ENCODE measurements at regions not wholly inside any gene's neighbourhood (a gene's known extent, or its start where the extent isn't known, plus 50 kb on each side); places are given as distances from the start of the nearest gene placed in this dataset.
A peak's percentile ranks its signal among the peaks of the same experiment; 100 is the strongest.
"Not testable (repeated sequence)": the region's sequence is repeated elsewhere in the genome, so short reads cannot be mapped to it uniquely, and the experiment has no call there.

DNA sequence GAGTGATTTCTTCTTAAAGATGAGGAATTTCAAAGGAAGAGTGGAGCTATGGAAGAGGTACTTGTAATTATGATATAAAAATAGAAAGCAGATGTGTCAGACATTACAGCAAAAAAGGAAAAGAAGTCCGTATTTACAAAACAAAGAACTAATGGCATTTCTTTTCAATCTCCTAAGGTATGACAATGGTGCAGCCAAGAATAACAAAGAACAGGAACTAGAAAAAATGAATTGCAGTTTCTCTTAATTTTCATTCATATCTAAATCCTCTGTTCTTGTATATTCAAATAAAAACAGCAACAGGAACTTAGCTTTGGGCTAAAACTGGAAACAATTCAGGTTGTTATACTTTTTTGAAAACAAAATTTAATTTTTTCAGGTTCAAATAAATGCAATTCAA lies 105.1 kb downstream of the SPRY1 start:
- no peak for DNase-seq

DNA sequence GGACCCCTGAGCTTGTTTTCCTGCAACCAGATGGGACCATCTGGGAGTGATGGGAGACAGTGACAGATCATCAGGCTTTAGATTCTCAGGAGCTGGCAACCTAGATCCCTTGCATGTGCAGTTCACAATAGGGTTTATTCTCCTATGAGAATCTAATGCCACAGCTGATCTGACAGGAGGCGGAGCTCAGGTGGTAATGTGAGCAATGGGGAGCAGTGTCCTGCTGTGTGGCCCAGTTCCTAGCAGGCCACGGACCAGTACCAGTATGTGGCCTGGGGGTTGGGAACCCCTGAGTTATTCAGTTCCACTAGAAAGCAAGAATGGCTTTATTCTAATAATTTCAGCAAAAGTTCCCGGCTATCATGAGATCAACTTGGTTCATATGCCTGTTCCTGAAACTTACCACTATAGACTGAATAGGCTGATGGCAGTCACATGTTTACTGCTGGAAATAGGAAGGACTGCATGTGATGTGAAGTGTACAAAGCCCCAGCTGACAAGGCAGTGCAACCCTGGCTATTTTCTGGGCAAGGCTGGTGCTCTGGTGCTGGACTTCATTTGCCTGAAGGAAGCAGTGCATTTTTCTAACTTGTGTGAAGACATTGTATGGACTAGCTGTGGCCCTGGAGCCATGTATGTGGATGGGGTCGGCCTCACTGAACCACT lies 107.2 kb downstream of the SPRY1 start:
- DNase-seq: no peak

DNA sequence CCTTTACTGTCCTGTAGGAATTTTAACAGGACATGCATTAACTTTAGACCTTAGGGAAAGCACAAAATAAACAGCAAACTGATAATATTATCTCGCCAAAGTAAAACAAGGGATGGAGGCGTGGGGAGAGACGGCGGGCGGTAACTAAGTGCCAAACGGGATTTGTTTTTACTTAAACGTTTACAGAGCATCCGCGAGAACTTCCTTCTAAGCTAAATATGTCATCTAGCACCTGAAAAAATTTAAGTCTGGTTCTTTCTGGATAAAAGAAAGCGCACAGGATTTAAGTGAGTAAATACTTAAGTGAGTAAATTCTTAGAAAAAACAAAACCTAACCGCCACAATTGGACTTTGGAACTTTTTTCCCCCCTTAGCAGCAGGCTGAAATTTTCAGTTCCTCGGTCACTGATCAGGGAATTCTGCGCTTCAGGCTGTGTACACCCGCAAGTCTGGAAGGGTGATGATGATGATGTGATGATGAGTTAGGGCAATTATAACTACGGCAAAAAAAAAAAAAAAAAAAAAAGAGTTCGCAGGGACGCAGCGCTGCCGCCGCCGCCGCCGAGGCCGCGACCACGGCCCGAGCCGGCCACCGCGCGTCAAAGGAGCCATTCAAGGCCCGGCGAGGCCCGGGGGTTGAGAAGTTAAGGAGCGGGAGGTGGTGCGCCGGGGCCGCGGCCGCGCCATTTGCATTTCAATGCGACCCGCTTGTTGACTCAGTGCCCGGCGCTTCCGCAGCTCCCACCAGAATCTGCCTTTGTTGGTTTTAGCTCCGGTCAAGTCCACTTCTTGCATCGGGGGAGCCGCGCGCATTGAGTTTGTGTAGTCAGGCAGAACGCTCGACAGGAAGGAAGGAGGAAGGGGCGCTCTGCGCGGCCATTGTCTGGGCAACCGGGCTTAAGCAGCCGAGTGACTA lies 108.8 kb downstream of the SPRY1 start:
- DNase-seq: peak in 1 of 2 experiments; percentile 59

DNA sequence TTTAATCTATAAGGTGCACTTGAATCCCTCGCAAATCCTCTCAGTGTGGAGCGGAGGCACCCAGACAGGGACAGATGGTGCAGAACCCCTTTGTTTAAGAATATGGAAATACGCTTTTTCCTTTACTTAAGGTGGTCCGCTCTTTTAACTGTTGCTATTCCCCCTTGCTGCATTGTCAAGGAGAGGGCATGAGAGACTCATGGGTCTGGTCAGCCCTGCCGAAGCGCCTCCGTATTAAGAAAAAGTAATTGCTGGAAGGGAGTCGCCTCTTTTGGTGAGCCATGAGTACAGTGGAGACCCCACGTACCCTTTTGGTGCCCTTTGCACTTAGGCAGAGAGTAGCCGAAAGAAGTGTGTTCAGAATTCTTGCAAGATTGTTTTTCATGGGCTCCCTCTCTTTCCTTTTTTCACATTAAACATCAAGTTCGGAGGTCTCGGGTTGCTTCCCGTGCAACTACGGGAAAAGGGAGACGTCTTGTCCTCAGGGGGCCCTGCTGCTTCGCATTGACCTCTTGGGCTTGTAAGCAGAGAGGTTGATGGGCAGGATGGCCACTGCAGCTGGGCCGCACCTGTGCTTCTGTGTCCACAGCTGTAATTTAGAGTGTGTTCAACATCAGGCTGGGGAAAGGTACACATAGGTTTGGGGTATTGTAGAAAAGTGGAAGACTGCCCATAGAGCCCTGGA lies 109.6 kb downstream of the SPRY1 start:
- peak in 1 of 2 experiments; percentile 61 for DNase-seq

DNA sequence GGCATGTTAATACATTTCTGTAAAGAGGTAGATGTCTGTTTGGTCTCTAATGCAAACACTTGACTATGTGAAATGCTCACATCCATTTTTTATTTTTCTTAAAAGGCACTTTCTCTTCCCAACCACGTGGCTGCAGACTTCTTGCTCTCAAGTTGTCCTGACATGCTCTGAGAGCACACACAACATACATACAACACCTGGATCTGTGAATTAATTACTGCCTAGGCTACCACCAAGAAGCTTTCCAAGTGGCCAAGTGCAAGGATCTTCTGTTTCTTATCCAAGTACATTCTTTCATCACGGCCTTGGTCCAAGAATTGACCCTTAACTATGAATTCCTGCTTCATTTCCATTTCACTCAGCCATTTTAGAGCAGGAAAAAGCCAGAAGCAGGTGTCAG lies 110.8 kb downstream of the SPRY1 start:
- DNase-seq: no peak

DNA sequence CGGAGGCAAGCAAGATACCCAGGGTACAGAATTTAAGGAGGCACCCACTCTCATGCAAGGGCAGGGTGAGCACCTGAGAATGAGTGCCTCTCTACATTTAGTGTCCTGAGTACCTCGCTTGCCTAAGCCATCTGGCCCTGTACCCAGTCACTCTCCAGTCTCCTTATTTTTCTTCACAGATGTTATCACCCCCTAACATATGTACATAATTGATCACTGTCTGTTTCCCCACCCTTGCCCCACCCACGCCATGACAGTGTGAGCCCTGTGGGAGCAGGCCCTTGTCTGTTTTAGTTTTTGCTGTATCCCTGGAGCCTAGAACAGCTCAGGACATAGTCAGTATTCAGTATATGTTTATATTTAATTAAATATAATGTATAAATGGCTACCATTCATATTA lies 113.6 kb downstream of the SPRY1 start:
- peak; percentile 34 to 78 for DNase-seq

DNA sequence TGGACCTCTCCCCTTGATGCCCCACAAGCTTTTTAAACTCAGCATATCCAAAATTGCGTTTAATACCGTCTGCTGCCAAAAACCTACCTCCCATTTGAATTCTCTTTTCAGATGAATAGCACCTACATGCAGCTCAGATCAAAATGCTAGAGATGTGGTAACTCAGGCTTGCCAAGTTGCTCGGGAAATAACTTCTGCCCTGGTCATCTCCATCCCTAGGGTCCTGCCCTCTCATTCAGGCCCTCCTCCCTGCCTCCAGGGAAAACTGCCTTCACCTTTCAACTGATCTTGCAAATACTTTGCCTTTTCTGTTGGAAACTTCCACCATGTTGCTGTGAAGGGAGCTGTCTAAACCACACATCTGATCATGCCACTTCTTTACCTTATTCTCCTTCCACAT lies 114.1 kb downstream of the SPRY1 start:
- DNase-seq: no peak

DNA sequence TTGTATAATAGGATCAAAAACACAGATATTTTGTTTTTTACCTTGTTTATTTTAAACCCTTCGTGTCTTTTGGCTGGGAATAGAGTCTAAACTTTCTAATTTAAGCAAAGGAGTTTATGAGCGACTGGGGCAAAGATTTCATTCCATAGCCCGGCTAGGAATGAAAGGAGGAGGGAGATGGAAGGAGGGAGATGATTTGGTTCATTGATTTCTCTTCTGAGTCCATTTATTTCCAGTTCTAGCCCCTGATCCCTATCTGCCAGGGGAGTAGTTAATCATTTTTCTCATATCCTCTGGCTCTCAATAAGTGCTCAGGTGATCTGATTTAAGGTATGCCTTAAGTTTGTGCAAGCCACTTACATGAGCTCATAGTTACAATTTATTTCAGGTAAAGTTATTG lies 120.0 kb downstream of the SPRY1 start:
- DNase-seq: no peak

DNA sequence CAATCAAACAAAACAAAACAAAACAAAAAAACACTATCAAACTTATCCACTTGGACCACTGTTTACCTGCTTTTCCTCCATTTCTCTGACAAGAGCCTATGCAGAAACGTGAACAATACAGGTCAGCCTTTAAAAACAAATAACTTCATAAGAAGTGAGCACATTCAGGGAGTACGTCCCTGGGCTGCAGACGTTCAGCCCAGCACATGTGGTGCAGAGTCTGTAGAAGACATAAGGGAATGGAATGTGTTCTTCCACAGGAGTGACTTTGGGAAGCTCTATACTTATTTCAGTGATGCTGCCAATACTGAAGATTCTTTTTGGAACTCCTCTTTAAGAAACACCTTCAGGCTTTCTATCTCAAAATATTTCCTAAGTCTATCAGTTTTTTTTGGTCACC lies 120.6 kb downstream of the SPRY1 start:
- no peak for DNase-seq

DNA sequence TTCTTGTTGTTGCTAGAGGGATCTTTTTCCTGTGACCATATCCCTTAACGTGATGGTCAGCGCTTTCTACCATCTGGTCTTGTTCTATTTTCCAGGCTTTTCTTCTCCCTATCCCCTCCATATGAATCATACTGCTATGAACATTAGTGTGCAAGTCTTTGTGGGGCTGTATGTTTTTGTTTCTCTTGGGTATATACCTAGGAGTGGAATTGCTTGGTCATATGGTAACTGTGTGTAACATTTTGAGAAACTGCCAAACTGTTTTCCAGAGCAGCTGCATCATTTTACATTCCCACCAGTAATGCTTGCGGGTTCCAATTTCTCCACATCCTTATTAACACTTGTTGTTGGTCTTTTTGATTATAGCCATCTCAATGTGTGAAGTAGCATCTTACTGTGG lies 121.4 kb downstream of the SPRY1 start:
- no peak for DNase-seq

DNA sequence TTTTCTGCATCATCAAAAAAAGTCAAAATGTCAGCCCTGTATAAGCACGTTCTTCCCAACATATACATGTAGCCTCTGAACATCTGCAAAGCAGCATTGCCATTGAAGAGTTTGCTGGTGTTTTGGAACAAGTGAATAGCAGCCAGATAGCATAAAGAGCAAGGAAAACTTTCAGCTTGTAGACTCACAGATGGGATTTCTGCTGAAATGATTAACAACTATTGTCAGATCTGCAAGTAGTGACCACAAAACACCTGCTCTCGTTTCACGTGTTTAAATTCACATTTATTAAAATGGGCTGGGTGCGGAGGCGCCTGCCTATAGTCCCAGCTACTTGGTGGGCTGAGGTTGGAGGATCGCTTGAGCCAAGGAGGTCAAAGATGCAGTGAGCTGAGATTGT lies 123.7 kb downstream of the SPRY1 start:
- no peak for DNase-seq

DNA sequence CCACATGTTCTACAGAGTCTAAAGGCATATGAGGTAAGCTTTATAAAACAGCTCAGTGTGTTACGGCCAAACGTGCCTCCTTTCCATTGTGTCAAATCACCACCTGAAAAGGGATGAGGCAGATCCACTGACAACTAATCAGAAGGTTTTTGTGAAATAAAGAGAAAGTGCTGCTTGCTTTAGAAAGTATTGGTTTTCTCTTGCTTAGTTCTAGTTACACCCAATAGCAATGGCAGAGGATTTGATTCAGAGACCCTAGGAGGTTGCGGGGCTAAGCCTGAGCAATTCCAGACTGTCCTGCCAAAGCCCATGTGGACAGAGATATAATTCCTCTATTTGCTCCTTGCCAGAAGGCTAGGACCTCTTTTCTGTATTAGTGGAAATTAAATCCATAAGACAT lies 125.5 kb downstream of the SPRY1 start:
- no peak for DNase-seq

DNA sequence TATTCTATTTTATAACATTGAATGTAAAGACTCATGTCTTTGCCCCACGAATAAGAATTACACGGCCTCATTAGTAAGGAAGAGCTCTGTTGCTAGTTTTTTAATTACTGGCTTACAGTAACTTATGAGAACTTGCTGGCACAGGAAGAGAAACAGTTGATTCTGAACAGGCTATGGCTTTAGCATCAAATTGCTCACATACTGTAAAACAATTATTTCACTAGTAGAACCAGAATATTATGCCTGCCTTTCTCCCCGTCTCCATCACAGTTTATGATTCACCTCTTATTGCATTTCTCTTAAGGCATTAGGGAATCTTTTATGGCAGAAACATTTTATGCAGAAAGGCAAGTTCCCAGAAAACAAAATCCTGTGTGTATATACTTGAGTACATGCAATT lies 126.1 kb downstream of the SPRY1 start:
- DNase-seq: no peak

DNA sequence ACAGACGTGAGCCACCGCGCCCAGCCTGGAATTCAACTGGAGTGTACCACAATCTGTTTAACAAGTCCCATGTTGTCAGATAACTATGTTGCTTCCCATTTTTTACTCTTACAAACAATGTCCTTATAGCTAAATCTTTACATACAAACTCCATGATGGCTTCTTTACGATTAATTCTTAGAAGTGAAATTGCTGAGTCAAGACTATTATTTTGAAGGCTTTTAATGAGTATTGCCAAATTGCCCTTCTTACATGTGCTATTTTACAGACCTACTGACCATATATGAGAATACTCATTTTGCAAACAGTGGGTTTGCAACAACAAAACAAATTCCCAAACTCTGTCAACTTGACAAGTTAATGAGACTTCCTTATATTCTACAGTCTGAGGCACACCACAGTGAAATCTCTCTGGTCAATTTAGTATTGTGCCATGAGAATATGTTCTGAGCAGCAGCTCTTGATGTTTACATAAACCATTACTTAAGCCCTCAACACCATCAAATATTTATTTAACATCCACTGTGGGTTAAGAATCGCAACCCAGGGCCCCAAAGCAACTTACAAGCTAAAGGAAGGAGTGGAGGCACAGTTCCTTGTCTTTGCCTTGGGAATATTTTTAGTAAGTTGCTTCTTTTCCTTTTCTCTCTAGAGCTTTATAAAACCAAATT lies 128.5 kb downstream of the SPRY1 start:
- no peak for DNase-seq

DNA sequence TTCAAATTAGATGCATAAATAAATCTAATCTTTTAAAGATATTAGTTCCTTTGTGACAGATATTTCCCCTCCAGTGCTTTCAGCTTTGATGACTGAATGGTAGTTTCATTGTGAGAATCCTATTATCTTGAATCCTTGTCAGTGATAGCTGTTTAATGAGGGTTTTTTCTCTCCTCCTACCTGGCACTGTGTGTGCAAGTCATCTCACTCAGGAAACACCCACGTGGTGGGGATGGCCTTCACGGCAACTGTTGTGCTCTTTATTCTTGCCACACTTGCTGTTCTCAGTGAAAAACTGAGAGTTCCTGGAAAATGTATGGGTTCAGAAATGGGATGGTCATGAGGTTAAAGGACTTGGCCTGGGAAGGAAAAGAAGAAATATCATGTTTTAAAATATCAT lies 129.9 kb downstream of the SPRY1 start:
- no peak for DNase-seq

DNA sequence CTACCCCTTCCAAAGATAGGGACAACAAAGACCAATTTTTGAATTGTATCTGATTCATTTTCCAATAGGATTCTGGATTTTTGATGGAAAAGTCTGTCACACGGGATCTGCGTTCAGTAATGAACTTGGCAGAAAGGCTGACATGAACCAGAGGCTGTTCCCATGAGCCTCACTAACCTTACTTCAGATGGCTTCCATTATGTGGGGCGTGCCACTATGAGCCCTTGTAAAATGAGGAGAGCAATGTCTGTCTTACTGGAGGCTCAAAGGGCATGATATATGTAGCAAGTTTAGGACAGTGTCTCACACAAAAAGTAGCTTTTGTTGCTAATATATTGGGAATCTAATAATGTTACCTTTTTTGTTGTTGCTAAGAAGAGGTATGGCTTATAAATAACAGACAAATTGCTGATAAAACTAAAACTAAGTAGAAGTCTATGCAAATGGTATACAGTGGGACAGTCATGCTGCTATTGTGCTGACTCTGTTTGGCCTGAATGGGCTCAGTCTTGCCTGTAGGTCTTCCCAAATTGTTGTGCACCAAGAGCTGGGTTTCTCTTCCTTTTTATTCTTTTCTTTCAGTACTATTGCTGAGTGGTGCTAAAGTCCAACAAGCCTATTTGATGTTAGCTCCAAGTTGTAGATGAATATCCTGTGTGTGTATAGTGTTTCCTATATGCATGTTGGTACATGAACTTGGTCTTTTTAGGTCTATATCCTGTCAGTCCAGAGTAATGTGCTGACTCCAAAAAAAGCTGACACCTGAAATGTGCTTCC lies 132.1 kb downstream of the SPRY1 start:
- no peak for DNase-seq

DNA sequence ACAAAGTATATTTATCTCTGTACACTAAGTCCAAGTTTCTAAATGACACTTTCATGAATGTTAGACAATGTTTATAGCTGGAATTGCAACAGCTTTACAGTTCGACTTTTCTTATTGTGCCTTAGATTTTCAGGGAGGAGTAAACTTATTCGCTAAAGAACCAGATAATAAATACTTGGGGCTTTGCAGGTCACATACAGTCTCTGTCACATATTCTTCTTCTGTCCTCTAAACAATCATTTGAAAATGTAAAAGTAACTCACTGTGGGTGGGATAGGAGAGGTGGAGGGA lies 132.6 kb downstream of the SPRY1 start:
- no peak for DNase-seq

DNA sequence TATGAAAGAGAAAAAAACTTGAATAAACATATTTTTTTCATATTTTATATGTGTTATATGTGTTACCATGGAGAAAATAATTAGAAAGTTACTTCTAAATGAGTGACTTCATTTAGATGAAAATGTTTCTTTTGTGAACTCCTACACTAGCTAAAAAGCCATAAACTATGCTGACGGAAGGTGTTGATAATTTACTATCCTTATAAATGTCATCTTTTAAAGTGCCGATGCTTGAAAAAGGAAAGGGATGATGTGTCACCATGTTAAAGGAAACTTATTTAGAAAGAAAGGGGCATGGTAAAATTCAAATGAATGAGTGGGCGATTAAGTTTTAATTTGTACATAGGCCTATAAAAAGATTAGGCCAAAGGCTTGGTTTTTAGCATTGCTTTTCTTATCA lies 133.8 kb downstream of the SPRY1 start:
- no peak for DNase-seq

DNA sequence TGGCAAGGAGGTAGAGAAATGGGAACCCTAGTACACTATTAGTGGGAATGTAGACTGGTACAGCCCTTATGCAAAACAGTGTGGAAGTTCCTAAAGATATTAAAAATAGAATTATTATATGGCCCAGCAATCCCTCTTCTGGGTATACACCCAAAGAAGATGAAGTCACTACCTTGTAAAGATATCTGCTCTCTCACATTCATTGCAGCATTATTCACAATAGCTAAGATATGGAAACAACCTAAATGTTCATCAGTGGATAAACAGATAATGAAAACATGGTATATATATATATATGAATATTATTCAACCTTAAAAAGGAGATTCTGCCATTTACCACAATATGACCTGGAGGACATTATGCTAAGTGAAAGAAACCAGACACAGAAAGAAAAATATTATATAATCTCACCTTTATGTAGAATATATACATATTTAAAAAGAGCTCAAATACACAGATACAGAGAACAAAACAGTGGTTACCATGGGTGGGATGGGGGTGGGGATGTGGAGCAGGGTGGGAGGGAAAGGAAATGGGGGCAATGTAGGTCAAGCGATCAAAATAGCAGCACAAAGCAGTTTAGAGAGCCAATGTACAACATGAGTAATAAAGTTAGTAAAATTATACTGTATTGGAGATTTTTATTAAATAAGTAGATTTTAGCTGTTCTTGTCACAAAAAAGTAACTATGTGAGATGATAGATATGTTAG lies 138.6 kb downstream of the SPRY1 start:
- no peak for DNase-seq

DNA sequence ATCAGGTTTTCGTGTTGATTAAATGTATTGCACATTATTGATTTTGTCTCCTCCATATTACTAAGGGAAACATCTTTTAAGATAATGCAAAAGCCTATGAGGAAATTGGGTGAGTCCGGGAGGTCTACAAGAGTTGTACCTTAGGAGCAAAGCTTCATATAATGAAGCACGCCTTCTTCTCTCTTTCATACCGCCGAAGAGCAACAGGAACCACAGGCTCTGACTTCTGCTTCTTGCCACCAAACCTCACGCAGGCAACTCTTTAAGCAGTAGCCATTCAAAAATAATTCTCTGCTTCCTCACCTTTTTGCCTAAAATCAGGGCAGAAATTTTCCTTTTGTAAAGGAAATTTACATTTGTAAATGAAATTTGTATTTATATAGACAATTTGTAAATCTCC lies 139.6 kb downstream of the SPRY1 start:
- DNase-seq: no peak

DNA sequence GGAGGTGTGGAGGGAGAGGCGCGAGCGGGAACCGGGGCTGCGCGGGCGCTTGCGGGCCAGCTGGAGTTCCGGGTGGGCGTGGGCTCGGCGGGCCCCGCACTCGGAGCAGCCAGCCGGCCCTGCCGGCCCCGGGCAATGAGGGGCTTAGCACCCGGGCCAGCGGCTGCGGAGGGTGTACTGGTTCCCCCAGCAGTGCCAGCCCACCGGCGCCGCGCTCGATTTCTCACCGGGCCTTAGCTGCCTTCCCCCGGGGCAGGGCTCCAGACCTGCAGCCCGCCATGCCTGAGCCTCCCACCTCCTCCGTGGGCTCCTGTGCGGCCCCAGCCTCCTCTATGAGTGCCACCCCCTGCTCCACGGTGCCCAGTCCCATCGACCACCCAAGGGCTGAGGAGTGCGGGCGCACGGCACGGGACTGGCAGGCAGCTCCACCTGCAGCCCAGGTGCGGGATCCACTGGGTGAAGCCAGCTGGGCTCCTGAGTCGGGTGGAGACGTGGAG lies 141.4 kb downstream of the SPRY1 start:
- DNase-seq: not testable (repeated sequence)
